T-helper 1 cell treated with Interleukin-12 subunit alpha and Interleukin-12 subunit beta and Interleukin-4 antibody, amounts not matched to agents 30 ng/mL and 1 ng/mL, for 36 hours (primary cell): ENCODE measurements at regions not wholly inside any gene's neighbourhood (a gene's known extent, or its start where the extent isn't known, plus 50 kb on each side); places are given as distances from the start of the nearest gene placed in this dataset.

Experiments used
- intact Hi-C: fragments of 100-400 bp; cut with micrococcal nuclease; formaldehyde crosslinking; loops from one replicate; pipeline ENCODE4 v1.15.1; 2024

DNA sequence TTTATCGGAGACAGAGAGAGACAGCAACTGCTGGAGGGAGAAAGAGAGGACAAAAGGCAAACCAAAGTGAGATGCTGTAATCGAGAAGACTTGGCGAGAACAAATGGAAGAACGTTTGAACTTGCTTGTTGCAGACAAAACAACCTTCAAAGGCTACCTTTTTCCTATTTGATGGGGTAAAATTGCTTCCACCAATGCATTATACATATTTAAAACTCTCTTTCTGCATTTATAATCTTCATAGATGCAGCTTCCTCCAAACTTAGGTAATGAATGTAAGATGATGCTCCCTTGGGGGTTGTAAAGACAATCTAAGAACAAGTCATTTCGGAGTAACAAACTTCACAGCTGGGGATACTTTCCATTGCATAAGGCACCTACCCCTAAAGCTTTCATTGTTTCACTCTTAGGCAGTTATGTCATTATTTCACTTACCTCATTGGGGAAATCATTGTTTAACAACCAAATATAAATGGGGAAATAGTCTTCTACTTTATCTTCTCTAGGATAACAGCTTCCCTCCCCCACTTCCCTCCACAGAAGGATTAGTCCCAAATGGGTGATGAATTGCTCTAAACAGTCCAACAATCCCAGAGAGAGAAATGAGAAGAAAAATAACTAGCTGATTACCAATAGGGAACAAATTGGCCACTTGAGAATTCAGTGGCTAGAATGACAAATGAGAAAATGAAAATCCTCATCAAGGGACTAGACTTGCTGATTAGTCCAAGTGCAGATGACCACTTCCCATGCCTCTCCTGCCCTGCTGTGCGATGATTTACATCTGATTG is 269.8 kb upstream of the ADAMTS9 start:
- intact Hi-C loops, result no loop called here

DNA sequence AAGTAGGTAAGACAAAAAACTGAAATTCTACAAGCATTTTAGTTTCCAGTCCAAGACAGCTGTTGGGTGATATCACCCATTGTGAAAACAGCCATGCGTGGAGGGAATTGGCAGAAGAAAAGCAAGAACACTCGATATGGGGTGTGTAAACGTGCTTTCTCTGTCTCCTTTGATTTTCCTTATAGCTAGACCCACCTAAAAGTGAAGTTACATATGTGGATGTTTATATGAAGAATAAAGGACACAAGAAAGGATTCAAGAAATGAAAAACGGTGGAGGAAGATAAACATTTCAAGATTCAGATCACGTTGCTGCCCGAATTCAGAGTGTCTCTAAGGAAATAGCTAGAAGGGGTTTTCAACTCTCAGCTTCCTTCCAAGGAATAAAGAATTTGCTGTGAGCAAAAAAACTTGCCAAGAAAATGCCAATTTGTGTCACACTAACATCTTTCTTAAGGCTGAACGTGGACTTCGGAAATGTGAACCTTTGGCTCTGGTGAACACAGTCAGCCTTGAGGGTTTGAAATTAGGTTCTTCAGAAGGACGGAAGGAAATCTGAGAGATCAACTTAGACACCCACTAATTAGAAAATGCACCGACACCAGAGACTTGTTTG is 269.0 kb upstream of the ADAMTS9 start:
- intact Hi-C loops, result no loop called here

DNA sequence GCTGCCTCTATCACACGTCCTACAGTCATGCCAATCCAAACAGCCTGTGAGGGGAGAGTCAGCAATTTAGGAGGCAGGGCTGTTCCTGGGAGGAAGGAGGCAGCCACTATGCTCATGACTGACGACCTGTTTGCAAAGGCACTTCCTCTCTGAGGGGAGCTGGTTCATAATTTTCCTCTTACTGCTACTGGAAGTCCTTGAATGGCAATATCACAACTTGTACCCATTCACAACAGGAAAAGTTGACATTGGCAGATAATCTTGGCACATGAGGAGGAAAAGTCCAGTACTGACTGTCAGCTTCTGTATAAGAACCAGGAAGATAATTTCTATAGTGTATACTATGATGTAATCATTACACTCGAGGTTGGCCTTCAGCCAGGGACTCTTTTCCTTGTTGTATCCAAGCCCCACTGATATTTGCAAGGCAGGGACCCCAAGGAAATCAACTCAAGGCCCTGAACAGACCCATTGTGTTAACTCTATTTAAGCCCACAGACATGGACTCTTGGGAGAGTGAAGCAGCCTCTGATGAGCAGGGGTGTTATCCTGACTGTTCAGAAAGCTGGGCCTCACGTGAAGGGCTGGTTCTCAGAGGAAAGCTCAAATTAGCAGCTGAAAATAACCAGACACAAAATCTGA is 267.3 kb upstream of the ADAMTS9 start:
- intact Hi-C loops, result no loop called here

DNA sequence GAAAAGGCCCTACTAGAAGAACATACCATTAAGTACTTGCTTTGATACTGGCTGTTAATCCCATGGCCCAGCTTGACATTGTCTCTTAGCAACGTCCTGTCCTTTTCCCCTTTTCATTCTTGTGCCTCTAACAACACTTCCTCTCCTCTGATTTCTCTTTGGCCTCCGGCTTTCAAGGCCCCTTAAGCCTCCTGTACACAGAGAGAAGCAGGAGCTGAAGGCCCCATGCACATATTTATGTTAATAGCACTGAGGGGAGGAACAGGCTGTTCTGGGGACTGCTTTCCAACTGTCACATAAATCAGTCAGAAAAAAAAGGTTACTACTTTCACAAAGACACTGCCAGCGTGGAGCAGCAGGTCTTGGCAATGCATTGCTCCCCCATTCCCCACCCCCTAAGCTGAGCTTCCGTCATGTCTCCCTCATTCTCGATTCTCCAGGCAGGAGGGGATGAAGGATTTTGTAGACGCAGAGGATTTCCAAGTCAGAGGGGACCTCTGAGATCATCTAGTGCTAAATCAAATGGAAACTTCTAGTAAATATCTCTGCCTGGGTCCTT is 257.4 kb upstream of the ADAMTS9 start:
- intact Hi-C loops, result no loop called here

DNA sequence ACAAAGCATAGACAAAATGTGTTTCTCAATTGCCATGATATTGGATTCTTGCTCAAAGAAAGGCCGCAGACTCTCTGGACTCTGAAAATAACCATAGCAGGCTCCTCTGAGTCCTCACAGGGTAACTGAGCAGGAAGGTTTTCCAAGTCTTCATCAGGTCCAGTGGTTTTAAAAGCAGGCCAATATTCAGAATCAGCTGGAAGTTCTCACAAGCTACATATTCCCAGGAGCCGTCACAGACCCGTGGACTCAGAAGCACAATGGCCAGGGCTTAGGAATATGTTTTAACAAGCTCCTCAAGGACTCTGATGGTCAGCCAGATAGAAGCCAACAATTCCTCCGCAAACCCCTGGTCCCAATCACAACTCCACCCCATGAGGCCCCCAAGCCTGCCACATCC is 256.1 kb upstream of the ADAMTS9 start:
- intact Hi-C loops, result no loop called here

DNA sequence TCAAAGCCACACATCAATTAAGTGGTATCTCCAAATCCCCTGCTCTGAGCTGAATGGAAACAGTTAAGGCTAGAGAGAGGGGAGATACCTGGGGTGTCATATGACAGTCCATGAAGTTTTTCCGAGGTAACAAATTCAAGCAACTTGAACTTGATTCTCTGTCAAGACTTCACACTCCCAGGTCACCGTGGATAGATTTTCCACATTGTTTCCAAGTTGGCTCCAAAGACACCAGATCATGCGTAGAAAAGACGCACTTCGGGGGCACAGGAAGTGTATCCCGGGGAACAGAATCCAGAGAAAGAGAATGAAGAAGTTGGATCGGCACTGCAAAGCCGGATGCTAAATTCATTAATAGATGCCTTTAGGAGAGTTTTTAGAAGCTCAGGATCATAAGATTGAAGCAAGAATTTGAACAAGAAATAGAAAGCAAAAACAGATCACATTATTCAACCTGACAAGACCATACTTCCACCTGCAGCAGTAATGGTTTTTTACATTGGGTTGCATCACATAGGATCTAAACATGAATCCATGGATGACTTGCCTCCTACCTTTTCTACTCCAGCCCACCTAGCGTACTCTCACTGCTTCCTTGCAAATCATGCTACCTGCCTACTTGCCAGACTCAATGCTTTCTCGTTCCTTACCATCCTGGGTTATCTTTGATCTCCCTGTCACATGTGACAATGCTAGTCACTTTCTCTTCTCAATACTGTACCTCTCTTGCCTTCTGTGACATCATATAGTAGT is 253.0 kb upstream of the ADAMTS9 start:
- intact Hi-C loops, result no loop called here

DNA sequence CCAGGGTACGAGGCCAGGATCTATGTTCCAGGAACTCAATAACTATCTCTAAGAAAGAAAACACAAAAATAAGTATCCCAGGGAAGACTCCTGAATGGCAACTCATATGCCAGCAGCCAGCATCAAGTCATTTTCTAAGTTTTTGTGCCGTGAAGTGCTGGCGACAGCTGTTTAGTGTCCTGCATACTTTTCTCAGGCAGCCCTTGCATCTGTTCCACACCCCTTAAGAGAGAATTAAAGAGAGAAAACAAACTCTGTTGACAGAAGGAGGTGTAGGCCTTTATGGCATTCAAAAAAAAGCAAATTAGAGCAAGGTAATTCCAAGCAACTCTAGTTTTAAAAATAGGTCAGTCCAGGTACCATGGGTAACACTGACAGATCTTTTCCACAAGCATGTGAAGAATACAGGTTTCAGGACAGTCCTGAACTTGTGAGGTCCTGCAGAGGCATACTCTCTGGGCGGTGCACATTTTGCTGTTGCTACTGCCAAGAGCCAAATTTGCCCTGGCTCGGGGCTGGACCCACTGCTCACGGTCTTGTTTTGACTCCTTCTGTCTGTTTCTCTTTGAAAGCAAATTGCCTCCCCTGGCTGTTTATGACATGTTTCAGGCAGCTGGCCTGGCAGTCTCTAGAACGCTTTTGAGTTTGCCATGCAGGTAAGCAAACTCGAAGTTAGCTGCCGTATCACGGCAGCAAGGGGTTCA is 252.1 kb upstream of the ADAMTS9 start:
- intact Hi-C loops, result no loop called here

DNA sequence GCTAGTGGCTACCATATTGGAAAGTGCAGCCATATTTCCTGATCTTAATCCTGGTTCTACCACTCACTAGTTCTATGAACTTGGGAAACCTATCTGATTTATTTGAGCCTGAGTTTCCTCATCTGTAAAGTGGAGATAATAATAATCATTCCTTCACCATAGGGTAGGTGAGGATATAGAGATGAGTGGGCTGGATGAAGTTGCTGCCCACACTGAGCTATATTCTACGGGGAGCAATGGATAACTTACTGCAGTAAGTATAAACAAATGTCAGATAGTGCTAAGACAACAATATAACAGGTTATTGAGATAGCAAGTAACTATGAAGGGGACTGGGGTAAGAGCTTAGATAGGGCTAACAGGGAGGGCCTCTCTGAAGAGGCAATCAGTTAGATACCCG is 251.5 kb upstream of the ADAMTS9 start:
- intact Hi-C loops, result no loop called here

DNA sequence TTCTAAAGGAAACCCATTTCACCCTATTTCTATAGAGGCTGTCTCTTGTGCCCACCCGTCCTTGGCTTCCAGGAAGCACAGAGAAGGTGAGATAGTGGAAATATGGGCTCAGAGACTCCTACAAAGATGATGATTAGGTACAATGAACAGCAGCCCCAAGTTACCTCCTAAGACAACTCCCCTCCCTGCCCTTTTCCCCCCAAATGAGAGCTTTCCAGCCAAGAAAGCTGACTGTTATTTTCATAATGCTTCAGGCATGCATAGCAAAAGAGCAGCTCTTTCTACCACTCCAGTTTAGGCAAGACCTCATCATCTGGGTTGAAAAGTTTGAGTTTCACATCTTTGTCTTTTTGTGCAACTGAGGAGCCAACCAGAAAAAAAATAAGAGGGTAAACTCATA is 248.8 kb upstream of the ADAMTS9 start:
- intact Hi-C loops, result no loop called here

DNA sequence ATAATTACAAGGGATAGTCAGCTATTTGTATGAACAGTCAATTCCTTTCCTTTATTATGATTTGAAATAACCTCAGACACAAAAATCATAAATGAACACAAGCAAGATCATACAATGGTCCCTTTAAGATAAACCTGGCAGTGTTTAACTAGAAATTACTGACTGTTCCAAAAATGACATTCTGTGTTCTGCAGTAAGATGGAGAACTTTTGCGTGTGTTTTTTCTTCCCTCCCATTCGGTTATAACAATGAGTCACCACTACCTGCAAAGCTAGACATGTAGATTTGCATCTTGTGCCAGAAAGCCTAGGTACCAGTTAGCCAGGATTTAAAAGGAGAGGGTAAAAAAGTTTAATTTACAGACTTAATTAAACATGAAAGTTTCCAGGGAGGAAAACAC is 248.2 kb upstream of the ADAMTS9 start:
- intact Hi-C loops, result no loop called here

DNA sequence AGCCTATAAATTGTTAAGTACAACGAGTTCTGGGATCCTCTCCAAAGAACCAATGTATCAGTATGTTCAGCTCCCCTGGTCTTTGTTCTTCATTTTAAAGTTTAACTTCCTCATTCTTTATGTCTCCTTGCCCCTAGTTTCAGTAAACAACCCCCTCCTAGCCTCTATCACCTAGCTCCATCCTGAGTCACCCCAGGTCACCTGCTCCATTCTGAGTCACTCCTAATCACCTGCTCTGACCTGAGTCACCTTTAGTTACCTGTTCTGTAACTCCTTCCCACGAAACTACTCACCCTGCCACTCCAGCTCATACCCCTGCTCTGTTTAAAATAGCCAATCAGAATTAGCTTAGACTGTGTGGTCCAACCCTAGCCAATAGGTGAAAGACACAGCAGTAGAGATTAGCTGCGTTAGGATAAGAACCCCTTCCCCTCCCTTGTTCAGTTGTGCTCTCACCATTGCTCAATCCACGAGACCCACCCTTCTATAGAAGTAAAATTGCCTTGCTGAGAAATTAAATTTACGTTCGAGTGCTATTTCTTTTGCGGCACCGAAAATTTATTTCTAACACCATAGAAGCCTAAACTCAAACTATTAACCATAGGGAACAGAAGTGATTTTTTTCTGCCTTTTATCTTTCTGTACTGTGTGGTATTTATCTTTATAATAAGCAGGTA is 245.0 kb upstream of the ADAMTS9 start:
- intact Hi-C loops, result no loop called here

DNA sequence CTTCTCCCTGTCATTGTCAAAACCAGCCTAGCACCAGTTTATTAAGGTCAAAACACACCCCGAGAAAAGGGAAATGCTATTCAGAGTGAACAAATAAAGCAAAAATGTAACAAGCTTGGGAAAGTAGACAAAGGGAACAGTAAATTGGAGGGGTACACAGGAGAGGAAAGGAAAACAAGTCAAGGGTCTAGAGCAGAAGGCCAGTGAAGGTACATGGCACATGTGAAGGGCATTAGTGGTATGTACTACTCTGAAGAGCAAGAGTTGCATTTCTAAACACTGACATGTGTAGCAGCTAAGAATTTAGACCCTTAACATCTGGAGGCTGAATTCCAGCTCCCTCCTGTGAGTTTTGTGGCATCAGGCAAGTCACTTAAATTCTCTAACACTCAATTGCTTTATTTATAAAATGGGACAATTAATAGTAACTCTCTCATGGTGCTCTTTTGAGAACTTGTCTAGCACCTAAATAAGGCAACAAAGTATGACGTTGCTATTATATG is 244.3 kb upstream of the ADAMTS9 start:
- intact Hi-C loops, result no loop called here

DNA sequence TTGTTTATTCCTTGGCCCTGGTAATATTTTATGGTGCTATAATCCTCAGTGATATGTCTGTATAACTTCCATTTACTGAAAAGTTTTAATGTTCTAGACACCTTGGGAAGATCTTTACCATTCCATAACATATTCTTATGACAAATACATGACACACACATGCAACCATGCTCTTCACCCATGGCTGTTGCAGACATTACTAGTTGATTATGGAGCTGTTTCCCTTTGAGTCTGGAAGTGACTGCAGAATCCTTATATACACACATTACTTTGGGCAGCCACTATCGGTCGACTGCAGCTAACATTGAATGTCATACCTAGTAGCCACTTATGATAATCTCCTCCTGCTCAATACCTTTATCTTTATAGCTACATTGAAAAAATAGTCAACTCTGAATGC is 243.1 kb upstream of the ADAMTS9 start:
- intact Hi-C loops, result no loop called here

DNA sequence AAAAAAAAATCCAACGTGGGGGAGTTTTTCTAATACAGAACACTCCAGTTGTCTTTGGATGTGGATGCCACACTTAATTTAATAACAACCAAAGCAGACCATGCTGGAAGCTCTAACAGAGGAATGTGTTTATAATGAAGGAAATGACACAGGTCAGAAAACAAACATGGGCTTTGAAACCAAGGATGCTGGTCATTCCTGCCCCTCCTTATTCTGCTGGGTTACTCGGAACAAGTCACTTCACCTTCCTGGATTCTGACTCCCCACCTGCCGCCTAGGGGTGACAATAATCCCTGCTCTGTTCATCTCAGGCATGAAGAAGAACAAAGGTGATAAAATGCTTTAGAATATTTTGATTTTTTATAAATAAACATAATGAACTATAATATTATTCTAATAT is 240.9 kb upstream of the ADAMTS9 start:
- intact Hi-C loops, result no loop called here

DNA sequence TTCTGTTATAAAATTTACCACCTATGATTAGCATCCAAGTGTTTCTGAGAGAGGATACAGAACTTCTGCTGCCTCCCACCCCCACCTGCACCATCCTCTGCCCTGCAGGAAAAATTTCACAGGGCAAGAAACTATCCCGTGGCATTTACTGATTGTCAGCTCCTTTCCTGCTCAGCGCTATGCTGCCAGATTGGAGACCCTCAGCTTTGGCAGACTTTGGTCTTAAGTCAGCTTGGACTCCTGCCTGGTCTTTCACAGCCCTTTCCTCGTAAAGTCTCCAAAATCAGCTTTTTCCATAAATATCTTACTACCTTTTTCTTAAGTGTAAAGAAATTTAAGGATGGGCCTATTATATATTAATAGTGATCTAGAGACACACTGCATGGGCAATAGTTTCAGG is 239.9 kb upstream of the ADAMTS9 start:
- intact Hi-C loops, result no loop called here

DNA sequence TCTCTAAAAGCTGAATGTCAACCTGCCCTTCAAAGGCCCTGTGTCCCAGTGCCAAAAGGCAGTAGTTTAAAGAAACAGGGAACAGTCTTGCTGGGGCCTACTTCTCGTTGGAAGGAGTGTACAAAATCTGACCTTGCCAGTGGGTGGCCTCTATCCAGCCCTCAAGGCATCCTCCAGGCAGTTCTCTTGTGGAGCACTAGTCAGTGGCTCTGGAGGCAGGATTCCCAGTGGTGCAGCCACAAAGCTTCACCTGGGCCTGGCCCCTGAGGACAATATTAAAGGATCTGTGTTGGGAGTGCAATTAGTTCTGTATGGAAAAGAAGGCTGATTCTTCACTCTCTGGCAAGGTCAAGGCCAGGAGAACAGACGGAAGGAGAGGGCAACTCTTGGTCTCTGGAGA is 237.8 kb upstream of the ADAMTS9 start:
- intact Hi-C loops, result no loop called here

DNA sequence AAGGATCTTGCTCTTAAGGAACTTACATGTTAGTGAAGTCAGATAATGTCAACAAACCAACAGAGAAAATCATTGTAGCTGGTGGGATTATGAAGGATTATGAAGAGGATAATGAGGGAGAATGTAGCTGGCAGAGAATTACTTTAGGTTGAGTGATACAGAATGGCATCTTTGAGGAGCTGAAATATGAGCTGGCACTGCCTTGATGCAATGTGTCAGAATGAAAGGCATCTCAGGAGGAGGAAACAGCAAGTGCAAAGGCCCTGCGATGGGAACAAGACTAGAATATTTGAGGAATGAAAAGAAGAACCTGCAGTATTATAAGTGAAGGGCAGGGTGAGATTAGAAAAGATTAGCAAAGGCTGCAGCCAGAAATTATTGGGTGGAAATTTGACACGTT is 237.2 kb upstream of the ADAMTS9 start:
- intact Hi-C loops, result no loop called here

DNA sequence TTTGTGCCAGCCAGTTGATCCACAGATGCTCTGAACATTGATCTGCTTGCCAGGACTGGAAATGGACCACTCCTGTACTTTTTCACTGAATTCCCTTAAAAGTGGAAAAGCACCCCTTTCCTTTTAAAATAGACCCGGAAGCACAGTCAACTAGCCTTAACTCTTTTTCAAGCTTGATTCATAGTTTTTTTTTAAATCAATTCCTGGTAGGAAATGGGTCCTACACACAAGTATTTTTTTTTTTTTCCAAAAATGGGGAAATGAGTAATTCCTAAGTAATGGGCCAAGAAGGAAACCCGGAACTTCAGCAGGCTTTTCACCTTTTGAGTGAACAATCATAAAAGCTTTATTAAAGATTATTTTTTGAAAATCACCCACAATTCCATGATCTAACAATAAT is 234.4 kb upstream of the ADAMTS9 start:
- intact Hi-C loops, result no loop called here

DNA sequence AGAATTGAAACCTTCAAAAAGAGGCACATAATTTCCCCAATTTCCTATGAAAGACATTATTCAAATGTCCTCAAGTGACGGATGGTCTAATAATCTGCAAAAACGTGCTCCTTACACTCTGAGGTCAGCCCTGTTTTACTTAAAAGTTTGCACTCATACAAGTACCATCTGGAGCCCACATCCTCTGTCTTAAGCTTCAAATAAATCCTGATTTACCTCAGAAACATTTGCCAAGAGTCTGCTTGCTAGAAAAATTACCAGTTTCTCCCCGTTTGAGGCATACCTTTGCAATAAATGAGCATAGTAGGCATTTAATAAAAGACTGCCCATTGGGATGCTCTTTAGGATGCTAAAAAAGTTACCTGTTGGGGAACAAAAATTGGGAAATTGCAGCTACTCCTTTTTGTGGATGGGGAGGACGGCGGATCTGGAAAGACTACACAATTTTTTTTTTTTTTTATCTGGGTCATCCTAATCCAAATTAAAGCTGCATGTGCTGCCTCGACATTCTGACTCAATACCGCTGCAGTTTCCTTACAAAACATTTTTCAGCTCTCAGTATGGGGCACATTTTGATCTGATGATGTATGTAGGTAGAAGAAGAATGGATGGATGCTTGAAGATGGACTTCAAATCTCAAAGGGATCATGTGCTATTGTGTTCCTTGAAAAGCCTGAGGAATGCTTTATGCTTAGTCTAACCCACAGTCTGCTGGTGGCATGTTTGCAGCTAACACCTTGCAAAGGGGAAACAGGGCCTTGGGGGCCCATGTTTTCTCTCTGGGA is 233.7 kb upstream of the ADAMTS9 start:
- intact Hi-C loops, result no loop called here

DNA sequence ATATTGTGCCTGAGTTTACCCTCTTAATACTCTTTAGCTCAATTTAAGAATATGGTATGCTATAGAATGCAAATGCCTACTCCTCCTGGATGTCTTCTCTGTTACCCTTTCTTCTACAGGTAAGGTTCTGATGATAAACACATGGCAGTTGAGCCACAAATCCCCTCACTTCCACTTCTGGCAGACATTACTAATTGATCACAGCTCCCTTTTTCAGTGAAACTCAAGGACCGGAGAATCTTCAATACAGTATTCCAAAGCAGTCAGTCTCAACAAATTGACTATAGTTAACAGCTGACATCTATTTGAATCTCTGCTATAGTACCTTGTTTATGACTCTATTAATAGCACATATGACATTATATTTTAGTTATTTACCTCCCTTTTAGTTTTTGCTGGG is 232.1 kb upstream of the ADAMTS9 start:
- intact Hi-C loops, result no loop called here
